OCI-LY1 (cell line): ENCODE measurements at regions not wholly inside any gene's neighbourhood (a gene's known extent, or its start where the extent isn't known, plus 50 kb on each side); places are given as distances from the start of the nearest gene placed in this dataset.
"Not testable (repeated sequence)": the region's sequence is repeated elsewhere in the genome, so short reads cannot be mapped to it uniquely, and the experiment has no call there.

Source experiments
- H2AFZ ChIP-seq: fragments of 200-600 bp; sonication (generic), shearing (Covaris generic); 2 replicates; pipeline ENCODE4 v1.6.0; 2014; ENCODE audit warnings: antibody characterized with exemption, mild to moderate bottlenecking, low read length
- H3F3A ChIP-seq: fragments of 200-600 bp; sonication (generic), shearing (Covaris generic); 2 replicates; pipeline ENCODE4 v1.6.0; 2014; ENCODE audit warnings: mild to moderate bottlenecking, antibody characterized with exemption, low read length, moderate library complexity; ENCODE audit not compliant: insufficient read depth
- H3K27ac ChIP-seq: fragments of 200-600 bp; sonication (generic); 2 replicates; pipeline ENCODE4 v1.5.1; 2014; ENCODE audit warnings: low read length, mixed run types, mild to moderate bottlenecking, low read depth; ENCODE audit not compliant: poor library complexity, severe bottlenecking
- H3K27me3 ChIP-seq: fragments of 200-600 bp; sonication (generic); 2 replicates; pipeline ENCODE4 v1.6.0; 2014; ENCODE audit warnings: antibody characterized with exemption, mild to moderate bottlenecking, low read length, moderate library complexity; ENCODE audit not compliant: insufficient read depth
- H3K36me3 ChIP-seq: fragments of 200-600 bp; sonication (generic); 2 replicates; pipeline ENCODE4 v1.6.1; 2014; ENCODE audit warnings: mild to moderate bottlenecking, antibody characterized with exemption, low read length, moderate library complexity, mixed read lengths; ENCODE audit not compliant: insufficient read depth
- H3K4me1 ChIP-seq: fragments of 200-600 bp; sonication (generic); 2 replicates; pipeline ENCODE4 v1.5.1; 2014; ENCODE audit warnings: mild to moderate bottlenecking, low read length, moderate library complexity; ENCODE audit not compliant: insufficient read depth, severe bottlenecking
- H3K4me2 ChIP-seq: fragments of 200-600 bp; sonication (generic), shearing (Covaris generic); 2 replicates; pipeline ENCODE4 v1.6.1; 2014; ENCODE audit warnings: low read length
- H3K4me3 ChIP-seq: fragments of 200-600 bp; sonication (generic); 2 replicates; pipeline ENCODE4 v1.5.1; 2014; ENCODE audit warnings: low read length, low read depth, mild to moderate bottlenecking, mixed read lengths; ENCODE audit not compliant: poor library complexity, severe bottlenecking
- H3K79me2 ChIP-seq: fragments of 200-600 bp; shearing (Covaris generic); 2 replicates; pipeline ENCODE4 v1.6.1; 2016; ENCODE audit warnings: mixed run types, low read length, mixed read lengths; ENCODE audit not compliant: insufficient read depth
- H3K9ac ChIP-seq: fragments of 200-600 bp; sonication (generic), shearing (Covaris generic); 2 replicates; pipeline ENCODE4 v1.6.1; 2014; ENCODE audit warnings: mild to moderate bottlenecking, low read length, mixed read lengths
- H3K9me2 ChIP-seq: fragments of 200-600 bp; sonication (generic), shearing (Covaris generic); 2 replicates; pipeline ENCODE4 v1.6.1; 2014; ENCODE audit warnings: low read depth, mild to moderate bottlenecking, low read length, mixed read lengths
- H3K9me3 ChIP-seq: fragments of 200-600 bp; shearing (Covaris generic); 2 replicates; pipeline ENCODE4 v1.6.1; 2014; ENCODE audit warnings: low read length, mixed read lengths
- H4K20me1 ChIP-seq: fragments of 200-600 bp; sonication (generic), shearing (Covaris generic); 2 replicates; pipeline ENCODE4 v1.6.0; 2016; ENCODE audit warnings: mild to moderate bottlenecking, low read length; ENCODE audit not compliant: insufficient read depth
- CTCF ChIP-seq: fragments of 200-600 bp; sonication (generic), shearing (Covaris generic); IDR thresholded peaks from 2 replicates; pipeline ENCODE4 v1.5.1; 2017; ENCODE audit warnings: mild to moderate bottlenecking, antibody characterized with exemption, low read length, moderate library complexity, mixed read lengths
- EZH2 ChIP-seq: fragments of 200-600 bp; sonication (generic), shearing (Covaris generic); IDR thresholded peaks from 2 replicates; pipeline ENCODE4 v1.8.0; 2017; ENCODE audit warnings: borderline replicate concordance, mixed run types, mild to moderate bottlenecking, antibody characterized with exemption, low read length, moderate library complexity, mixed read lengths

GRCh38 chr1:157312082-157312812, 174.1 kb upstream of the ETV3 start:
- no peaks in the 10 kb centered on the region for H3K36me3 ChIP-seq
- H3K9ac ChIP-seq: no peak overlapping the region
- no peaks in the 10 kb centered on the region for H3K4me1 ChIP-seq
- no peak overlapping the region for H3K27ac ChIP-seq
- no peak overlapping the region for H3K4me3 ChIP-seq
- no peaks in the 10 kb centered on the region for H3F3A ChIP-seq
- no peaks in the 10 kb centered on the region for H4K20me1 ChIP-seq
- H3K27me3 ChIP-seq: no peaks in the 10 kb centered on the region
- H2AFZ ChIP-seq: no peak overlapping the region
- H3K79me2 ChIP-seq: no peaks in the 10 kb centered on the region
- no peaks in the 10 kb centered on the region for H3K9me3 ChIP-seq
- TF ChIP-seq EZH2 (no peak), CTCF (no peak)
- H3K9me2 ChIP-seq: no peaks in the 10 kb centered on the region
- H3K4me2 ChIP-seq: no peak overlapping the region

DNA sequence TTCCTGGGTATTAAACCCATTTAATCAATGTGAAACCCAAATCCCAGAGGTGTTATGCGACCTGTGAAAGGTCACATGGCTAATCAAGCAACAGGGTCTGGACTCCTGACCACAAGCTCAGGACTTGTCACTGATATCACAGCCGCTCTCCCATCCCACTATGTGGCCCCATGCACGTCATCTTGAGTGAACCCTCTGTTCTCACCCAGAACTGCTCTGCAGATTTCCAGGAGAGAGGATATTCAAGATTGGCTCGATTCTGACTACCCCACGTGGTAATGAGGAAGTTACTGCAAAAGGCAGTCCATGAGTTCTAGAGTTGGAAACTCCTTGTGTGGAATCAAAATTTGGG, 173.5 kb upstream of the ETV3 start:
- H3K4me3 ChIP-seq: no peak overlapping the region
- H4K20me1 ChIP-seq: no peaks in the 10 kb centered on the region
- H3K4me2 ChIP-seq: no peak overlapping the region
- no peaks in the 10 kb centered on the region for H3F3A ChIP-seq
- TF ChIP-seq EZH2: no peak
- TF ChIP-seq CTCF: no peak
- no peaks in the 10 kb centered on the region for H3K27me3 ChIP-seq
- no peak overlapping the region for H3K9ac ChIP-seq
- no peak overlapping the region for H3K27ac ChIP-seq
- no peaks in the 10 kb centered on the region for H3K79me2 ChIP-seq
- no peaks in the 10 kb centered on the region for H3K9me3 ChIP-seq
- no peaks in the 10 kb centered on the region for H3K36me3 ChIP-seq
- H2AFZ ChIP-seq: no peak overlapping the region
- no peaks in the 10 kb centered on the region for H3K4me1 ChIP-seq
- no peaks in the 10 kb centered on the region for H3K9me2 ChIP-seq

DNA sequence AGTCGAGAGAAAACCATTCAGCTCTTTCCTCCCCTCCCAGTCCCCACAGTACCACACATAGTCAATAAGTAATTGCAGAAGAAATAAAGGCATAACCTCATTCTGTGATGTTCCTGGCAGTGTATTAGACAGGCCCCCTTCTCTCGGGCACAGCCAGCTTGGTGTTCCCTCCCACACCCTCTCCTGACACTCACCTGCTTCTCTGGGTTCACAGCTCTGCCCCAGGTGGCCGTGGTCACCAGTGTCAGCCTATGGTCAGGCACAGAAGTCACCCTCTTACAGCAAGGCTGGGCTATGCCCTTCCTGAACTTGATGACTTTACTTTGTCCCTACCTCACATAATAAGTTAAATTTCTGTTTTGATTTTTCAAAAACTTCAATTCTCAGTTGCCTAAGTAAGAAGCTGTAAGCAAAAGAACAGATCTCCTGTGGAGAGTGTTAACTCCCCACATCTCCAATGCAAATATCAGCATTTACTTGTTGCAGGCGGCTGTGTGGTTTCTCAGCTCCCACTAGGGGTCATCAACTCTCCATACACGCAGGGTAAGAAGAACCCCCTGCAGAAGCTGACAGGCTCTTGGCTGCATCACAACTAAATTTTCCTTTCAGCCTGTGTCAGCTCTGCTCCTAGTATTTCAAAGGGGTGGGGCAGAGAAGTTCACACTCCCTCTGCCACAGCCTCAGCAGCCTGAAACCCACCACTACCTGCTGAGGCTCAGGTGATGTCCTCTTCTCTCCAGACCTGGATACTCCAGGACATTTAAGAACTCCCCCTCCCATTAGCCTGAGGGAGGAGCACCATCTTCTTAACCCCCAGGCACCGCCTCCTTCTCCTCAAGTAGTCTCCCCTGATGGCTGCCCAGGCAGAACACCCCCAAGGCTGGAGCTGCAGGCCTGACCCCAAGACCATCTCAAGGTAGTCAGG, 172.9 kb upstream of the ETV3 start:
- H3K4me2 ChIP-seq, H3K9me2 ChIP-seq, H3K79me2 ChIP-seq, H3K9ac ChIP-seq, H3K27ac ChIP-seq, H3K36me3 ChIP-seq, H3F3A ChIP-seq, H3K4me1 ChIP-seq, H4K20me1 ChIP-seq, H3K9me3 ChIP-seq, H3K4me3 ChIP-seq, H3K27me3 ChIP-seq, H2AFZ ChIP-seq: not testable (repeated sequence)
- TF ChIP-seq CTCF: peak; percentile 47
